ENCODE measurements at regions not wholly inside any gene's neighbourhood (a gene's known extent, or its start where the extent isn't known, plus 50 kb on each side); places are given as distances from the start of the nearest gene placed in this dataset.

DNA sequence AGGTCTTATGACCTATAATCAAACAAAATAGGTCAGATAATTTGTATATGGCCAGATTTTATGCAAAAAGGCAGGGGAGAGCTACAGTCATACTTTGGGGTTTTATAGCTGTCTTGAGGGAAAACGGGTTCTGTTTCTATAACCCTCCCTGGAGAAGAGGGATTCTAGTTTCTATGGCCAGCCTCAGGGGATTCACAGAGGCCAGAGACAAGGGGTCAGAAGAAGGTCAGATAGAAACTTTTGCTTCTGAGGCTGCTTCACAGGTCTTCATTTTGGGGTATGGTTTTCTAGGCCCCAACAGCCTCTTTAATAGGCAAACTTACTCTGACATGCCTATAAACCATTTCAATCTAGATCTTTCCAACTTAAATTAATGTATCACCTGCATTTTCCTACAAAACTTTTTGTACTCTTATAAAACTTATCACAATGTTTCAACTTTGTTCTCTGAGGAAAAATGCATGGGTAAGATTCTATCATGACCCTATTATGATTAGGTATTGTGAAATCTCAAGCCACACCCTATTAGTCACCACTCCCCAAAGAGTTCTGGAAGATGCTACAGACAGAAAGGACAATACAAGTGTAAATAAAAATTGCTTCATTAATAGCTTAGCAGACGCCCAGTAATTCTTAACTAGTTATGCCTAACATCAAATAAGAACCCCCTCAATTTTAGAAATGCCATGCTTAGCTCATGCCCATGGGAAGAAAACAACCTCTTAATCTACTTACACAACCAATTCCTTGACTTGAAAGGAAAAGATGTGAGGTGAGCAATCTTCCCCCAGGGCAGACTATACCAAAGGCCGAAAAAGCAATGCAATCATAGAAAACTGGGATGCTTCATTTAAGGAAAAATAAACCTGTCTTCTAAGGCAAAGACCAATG is 396.6 kb downstream of the TLR4 start:
- no peaks in the 10 kb centered on the region for H3K4me1 ChIP-seq (ENCODE audit: control insufficient read depth, insufficient read depth, low read length, poor library complexity, severe bottlenecking)
- H3K9me3 ChIP-seq (ENCODE audit: control insufficient read depth, low read length): no peaks in the 10 kb centered on the region
- WGBS, 2 experiments (ENCODE audit: insufficient coverage in 2 of 2): 86 to 100% methylated on average over 1 of the region's 3 CpGs
- H3K27ac ChIP-seq (ENCODE audit: low read depth, low read length, severe bottlenecking): no peak overlapping the region
- no peaks in the 10 kb centered on the region for H3K36me3 ChIP-seq (ENCODE audit: control insufficient read depth, insufficient read depth, low read length)
- no peak overlapping the region for H3K4me3 ChIP-seq (ENCODE audit: extremely low read depth, insufficient read depth, low read length, poor library complexity, severe bottlenecking)

GRCh38 chr9:118104363-118104762 is 400.2 kb downstream of the TLR4 start:
- Histone ChIP-seq H3K27ac (ENCODE audit: low read depth, low read length, severe bottlenecking) (no peak overlapping the region), H3K4me3 (ENCODE audit: extremely low read depth, insufficient read depth, low read length, poor library complexity, severe bottlenecking) (no peak overlapping the region), H3K9me3 (ENCODE audit: control insufficient read depth, low read length) (no peaks in the 10 kb centered on the region), H3K4me1 (ENCODE audit: control insufficient read depth, insufficient read depth, low read length, poor library complexity, severe bottlenecking) (no peaks in the 10 kb centered on the region), H3K36me3 (ENCODE audit: control insufficient read depth, insufficient read depth, low read length) (no peaks in the 10 kb centered on the region)

- Histone ChIP-seq H3K9me3 (ENCODE audit: control insufficient read depth, low read length) (no peaks in the 10 kb centered on the region), H3K4me1 (ENCODE audit: control insufficient read depth, insufficient read depth, low read length, poor library complexity, severe bottlenecking) (no peaks in the 10 kb centered on the region), H3K27ac (ENCODE audit: low read depth, low read length, severe bottlenecking) (no peak overlapping the region), H3K36me3 (ENCODE audit: control insufficient read depth, insufficient read depth, low read length) (no peaks in the 10 kb centered on the region), H3K4me3 (ENCODE audit: extremely low read depth, insufficient read depth, low read length, poor library complexity, severe bottlenecking) (no peak overlapping the region)
- WGBS, 2 experiments (ENCODE audit: insufficient coverage in 2 of 2): no CpG with 5 or more reads among the region's 1 CpG
Observed at GRCh38 chr9:118108971-118109370, 404.8 kb downstream of the TLR4 start.

- no peaks in the 10 kb centered on the region for H3K4me1 ChIP-seq (ENCODE audit: control insufficient read depth, insufficient read depth, low read length, poor library complexity, severe bottlenecking)
- WGBS, 2 experiments (ENCODE audit: insufficient coverage in 2 of 2): 50 to 67% methylated on average over 1 of the region's 3 CpGs
- no peak overlapping the region for H3K27ac ChIP-seq (ENCODE audit: low read depth, low read length, severe bottlenecking)
- H3K4me3 ChIP-seq (ENCODE audit: extremely low read depth, insufficient read depth, low read length, poor library complexity, severe bottlenecking): no peak overlapping the region
- H3K9me3 ChIP-seq (ENCODE audit: control insufficient read depth, low read length): no peaks in the 10 kb centered on the region
- H3K36me3 ChIP-seq (ENCODE audit: control insufficient read depth, insufficient read depth, low read length): no peaks in the 10 kb centered on the region
Observed at GRCh38 chr9:118109542-118109941, 405.3 kb downstream of the TLR4 start.

DNA sequence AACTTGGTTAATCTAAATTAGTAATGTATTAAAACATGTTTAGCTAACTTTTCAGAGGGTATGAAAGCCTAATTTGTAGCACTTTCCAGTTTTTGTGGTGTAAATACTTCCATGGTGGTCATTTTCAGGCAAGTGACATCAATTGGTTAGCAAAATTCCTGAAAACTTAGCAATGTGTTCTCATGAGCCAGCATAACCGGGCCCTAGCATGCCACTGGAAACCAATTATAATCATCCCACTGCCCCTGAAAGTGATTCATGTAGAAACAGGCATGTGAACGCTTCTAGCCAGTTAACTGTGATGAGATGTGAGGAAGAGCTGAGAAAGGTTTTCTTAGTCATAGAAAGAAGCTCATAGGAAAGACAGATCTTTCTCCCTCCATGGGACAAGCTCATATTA is 417.2 kb downstream of the TLR4 start:
- Histone ChIP-seq H3K9me3 (ENCODE audit: control insufficient read depth, low read length) (no peaks in the 10 kb centered on the region), H3K4me1 (ENCODE audit: control insufficient read depth, insufficient read depth, low read length, poor library complexity, severe bottlenecking) (no peaks in the 10 kb centered on the region), H3K4me3 (ENCODE audit: extremely low read depth, insufficient read depth, low read length, poor library complexity, severe bottlenecking) (no peak overlapping the region), H3K36me3 (ENCODE audit: control insufficient read depth, insufficient read depth, low read length) (no peaks in the 10 kb centered on the region), H3K27ac (ENCODE audit: low read depth, low read length, severe bottlenecking) (no peak overlapping the region)
- 40% methylated on average over 1 of the region's 2 CpGs; no CpG with 5 or more reads in 1 of the 2 experiments for WGBS, 2 experiments (ENCODE audit: insufficient coverage in 2 of 2)

DNA sequence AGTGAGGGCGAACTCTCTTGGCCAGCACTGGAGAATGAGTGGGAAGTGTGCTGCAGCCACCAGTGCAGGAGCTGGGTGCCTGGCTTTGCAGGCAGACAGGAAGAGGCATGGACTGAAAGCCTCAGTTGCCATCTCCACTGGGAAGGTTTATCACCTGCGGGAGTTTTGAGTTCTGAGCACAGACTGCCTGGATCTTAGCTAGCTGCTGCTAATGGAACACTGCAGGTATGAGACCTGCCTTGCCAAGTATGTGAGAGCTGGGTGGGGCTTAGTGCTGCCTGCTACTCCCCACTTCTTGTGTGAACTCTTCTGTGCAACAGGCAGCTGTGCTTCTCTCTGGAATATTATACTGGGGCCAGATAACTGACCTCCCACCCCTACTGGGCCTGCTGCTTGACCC is 424.1 kb downstream of the TLR4 start:
- Histone ChIP-seq H3K27ac (ENCODE audit: low read depth, low read length, severe bottlenecking) (no peak overlapping the region), H3K4me3 (ENCODE audit: extremely low read depth, insufficient read depth, low read length, poor library complexity, severe bottlenecking) (no peak overlapping the region), H3K36me3 (ENCODE audit: control insufficient read depth, insufficient read depth, low read length) (no peaks in the 10 kb centered on the region), H3K4me1 (ENCODE audit: control insufficient read depth, insufficient read depth, low read length, poor library complexity, severe bottlenecking) (no peaks in the 10 kb centered on the region), H3K9me3 (ENCODE audit: control insufficient read depth, low read length) (no peaks in the 10 kb centered on the region)
- WGBS, 2 experiments (ENCODE audit: insufficient coverage in 2 of 2): 89 to 100% methylated on average over 1 to 2 of the region's 2 CpGs

DNA sequence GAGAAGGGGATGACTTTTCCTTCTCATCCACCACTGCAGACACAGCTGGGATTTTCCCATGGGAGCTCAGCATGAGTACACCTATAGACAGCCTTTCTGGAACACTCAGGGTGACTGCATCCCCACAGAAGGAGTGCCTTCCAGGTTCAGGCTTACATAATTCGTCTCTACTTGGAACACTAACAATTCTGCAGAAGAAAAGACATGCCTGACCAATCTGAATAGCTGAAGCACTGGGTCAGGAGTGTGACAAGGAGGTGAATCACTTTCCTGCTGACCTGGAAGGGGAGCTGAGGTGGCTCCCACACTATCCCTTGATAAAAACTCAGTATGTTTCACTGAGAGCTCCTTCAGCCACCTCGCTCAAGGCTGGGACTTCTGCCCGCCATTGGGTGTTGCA is 425.3 kb downstream of the TLR4 start:
- Histone ChIP-seq H3K4me3 (ENCODE audit: extremely low read depth, insufficient read depth, low read length, poor library complexity, severe bottlenecking) (no peak overlapping the region), H3K36me3 (ENCODE audit: control insufficient read depth, insufficient read depth, low read length) (no peaks in the 10 kb centered on the region), H3K4me1 (ENCODE audit: control insufficient read depth, insufficient read depth, low read length, poor library complexity, severe bottlenecking) (no peaks in the 10 kb centered on the region), H3K9me3 (ENCODE audit: control insufficient read depth, low read length) (no peaks in the 10 kb centered on the region), H3K27ac (ENCODE audit: low read depth, low read length, severe bottlenecking) (no peak overlapping the region)
- 83% methylated on average over 1 of the region's 3 CpGs; no CpG with 5 or more reads in 1 of the 2 experiments for WGBS, 2 experiments (ENCODE audit: insufficient coverage in 2 of 2)

DNA sequence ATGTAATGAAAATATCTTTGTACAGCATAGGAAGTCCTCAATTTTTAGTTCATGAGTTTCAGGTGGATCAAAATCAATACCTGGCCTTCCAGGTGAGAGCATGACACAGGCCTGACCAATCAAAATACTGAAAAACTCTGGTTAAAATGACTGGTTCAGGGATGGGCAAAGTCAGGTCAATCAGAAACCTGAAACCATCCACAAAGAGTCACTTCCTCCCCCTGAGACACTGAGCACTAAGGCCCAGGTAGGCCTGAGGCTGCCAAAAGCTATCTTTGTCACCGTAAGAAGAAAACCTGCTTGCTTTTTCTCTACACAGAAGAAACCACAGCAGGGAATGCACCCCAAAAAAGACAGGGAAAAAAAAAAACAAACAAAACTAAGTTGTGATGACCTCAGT is 444.8 kb downstream of the TLR4 start:
- 83% methylated on average over 1 of the region's 1 CpG; no CpG with 5 or more reads in 1 of the 2 experiments for WGBS, 2 experiments (ENCODE audit: insufficient coverage in 2 of 2)
- no peaks in the 10 kb centered on the region for H3K4me1 ChIP-seq (ENCODE audit: control insufficient read depth, insufficient read depth, low read length, poor library complexity, severe bottlenecking)
- no peak overlapping the region for H3K27ac ChIP-seq (ENCODE audit: low read depth, low read length, severe bottlenecking)
- no peaks in the 10 kb centered on the region for H3K9me3 ChIP-seq (ENCODE audit: control insufficient read depth, low read length)
- no peaks in the 10 kb centered on the region for H3K36me3 ChIP-seq (ENCODE audit: control insufficient read depth, insufficient read depth, low read length)
- no peak overlapping the region for H3K4me3 ChIP-seq (ENCODE audit: extremely low read depth, insufficient read depth, low read length, poor library complexity, severe bottlenecking)

- no peak overlapping the region for H3K27ac ChIP-seq (ENCODE audit: low read depth, low read length, severe bottlenecking)
- no peaks in the 10 kb centered on the region for H3K4me1 ChIP-seq (ENCODE audit: control insufficient read depth, insufficient read depth, low read length, poor library complexity, severe bottlenecking)
- H3K36me3 ChIP-seq (ENCODE audit: control insufficient read depth, insufficient read depth, low read length): no peaks in the 10 kb centered on the region
- 57 to 76% methylated on average over 1 to 4 of the region's 6 CpGs for WGBS, 2 experiments (ENCODE audit: insufficient coverage in 2 of 2)
- H3K4me3 ChIP-seq (ENCODE audit: extremely low read depth, insufficient read depth, low read length, poor library complexity, severe bottlenecking): no peak overlapping the region
- no peaks in the 10 kb centered on the region for H3K9me3 ChIP-seq (ENCODE audit: control insufficient read depth, low read length)
Observed at GRCh38 chr9:118156846-118157245, 452.6 kb downstream of the TLR4 start.

GRCh38 chr9:118162716-118163115 is 458.5 kb downstream of the TLR4 start:
- WGBS, 2 experiments (ENCODE audit: insufficient coverage in 2 of 2): 85% methylated on average over 2 of the region's 3 CpGs; no CpG with 5 or more reads in 1 of the 2 experiments
- no peak overlapping the region for H3K4me3 ChIP-seq (ENCODE audit: extremely low read depth, insufficient read depth, low read length, poor library complexity, severe bottlenecking)
- H3K27ac ChIP-seq (ENCODE audit: low read depth, low read length, severe bottlenecking): no peak overlapping the region
- no peaks in the 10 kb centered on the region for H3K4me1 ChIP-seq (ENCODE audit: control insufficient read depth, insufficient read depth, low read length, poor library complexity, severe bottlenecking)
- no peaks in the 10 kb centered on the region for H3K36me3 ChIP-seq (ENCODE audit: control insufficient read depth, insufficient read depth, low read length)
- H3K9me3 ChIP-seq (ENCODE audit: control insufficient read depth, low read length): no peaks in the 10 kb centered on the region

DNA sequence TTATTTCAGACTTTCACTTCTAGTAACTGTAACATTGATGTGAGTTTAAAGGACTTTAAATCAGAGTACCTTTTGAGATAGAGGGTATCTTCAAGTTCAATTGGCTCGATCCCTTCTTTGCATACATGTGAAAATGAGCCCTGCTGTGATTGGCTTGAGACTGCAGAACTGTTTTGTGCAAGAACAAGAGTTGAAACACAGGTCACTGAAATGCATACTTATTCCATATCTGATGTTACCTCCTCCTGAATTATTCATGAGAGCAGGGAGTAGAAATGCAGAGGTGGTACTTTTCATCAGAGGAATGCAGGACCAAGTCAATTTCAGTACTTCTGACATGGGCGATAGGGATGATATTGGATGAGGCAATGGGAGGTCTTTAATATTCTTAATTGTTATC is 459.5 kb downstream of the TLR4 start:
- Histone ChIP-seq H3K4me1 (ENCODE audit: control insufficient read depth, insufficient read depth, low read length, poor library complexity, severe bottlenecking) (no peaks in the 10 kb centered on the region), H3K4me3 (ENCODE audit: extremely low read depth, insufficient read depth, low read length, poor library complexity, severe bottlenecking) (no peak overlapping the region), H3K9me3 (ENCODE audit: control insufficient read depth, low read length) (no peaks in the 10 kb centered on the region), H3K27ac (ENCODE audit: low read depth, low read length, severe bottlenecking) (no peak overlapping the region), H3K36me3 (ENCODE audit: control insufficient read depth, insufficient read depth, low read length) (no peaks in the 10 kb centered on the region)
- 100% methylated on average over 1 of the region's 2 CpGs for WGBS, 2 experiments (ENCODE audit: insufficient coverage in 2 of 2)
